ENCODE measurements at regions not wholly inside any gene's neighbourhood (a gene's known extent, or its start where the extent isn't known, plus 50 kb on each side); places are given as distances from the start of the nearest gene placed in this dataset.

DNA sequence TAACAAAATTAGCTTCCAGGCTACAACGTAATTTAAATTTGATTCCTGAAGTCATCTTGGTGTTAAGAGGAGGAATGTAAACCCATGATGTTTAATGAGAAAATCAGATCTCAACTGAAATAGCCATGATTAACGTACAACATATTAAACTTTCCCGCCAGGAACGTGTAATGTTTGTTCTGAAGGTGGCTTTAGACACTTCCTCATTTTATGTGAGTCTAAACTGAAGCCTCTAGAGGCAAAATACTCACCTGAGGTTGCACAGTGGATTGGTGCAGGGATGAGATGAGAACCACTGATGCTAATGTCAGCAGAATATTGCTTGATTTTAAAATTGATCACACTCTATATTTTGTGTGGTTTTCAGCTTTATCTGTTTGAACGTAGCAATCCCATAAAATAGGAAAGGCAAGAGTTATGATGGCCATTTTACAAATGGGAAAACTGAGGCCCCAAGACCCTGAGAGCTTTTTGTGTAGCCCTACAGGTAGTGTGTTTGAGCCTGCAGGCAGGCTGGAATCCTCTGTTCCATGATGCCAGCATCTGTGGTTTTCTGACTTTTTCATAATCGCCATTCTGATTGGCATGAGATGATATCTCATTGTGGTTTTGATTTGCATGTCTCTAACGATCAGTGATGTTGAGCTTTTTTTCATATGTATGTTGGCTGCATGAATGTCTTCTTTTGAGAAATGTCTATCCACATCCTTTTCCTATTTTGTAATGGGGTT is 243.7 kb upstream of the BMPER start:
- Mint-ChIP-seq H3K27me3 (no peaks in the 10 kb centered on the region), H3K36me3 (peaks cover 7% of the 10 kb centered on the region), H3K4me1 (peaks cover 7 to 13% (median 8%) of the 10 kb centered on the region in 3 donors), H3K9me3 (peaks cover 0 to 5% (median 0%) of the 10 kb centered on the region in 3 donors), H3K4me3 (peak overlapping the region in 2 of 4 donors; percentile 12), H3K27ac (no peak overlapping the region)

DNA sequence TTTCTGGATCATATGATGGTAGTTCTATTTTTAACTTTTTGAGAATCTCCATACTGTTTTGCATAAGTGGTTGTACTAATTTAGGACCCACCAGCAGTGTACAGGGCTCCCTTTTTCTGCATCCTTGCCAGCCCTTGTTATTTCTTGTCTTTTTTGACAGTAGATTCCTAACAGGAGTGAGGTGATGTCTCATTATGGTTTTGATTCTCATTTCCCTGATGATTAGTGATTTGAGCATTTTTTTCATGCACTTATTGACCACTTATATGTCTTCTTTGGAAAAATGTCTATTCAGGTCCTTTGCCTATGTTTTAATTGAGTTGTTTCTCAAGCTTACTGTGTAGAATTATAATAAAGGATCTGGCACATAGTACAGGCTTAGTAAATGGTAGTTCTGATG is 238.8 kb upstream of the BMPER start:
- H3K27ac Mint-ChIP-seq = no peak overlapping the region
- peaks cover 7% of the 10 kb centered on the region for H3K36me3 Mint-ChIP-seq
- H3K9me3 Mint-ChIP-seq = peaks cover 0 to 5% (median 0%) of the 10 kb centered on the region in 3 donors
- no peaks in the 10 kb centered on the region for H3K27me3 Mint-ChIP-seq
- peaks cover 14 to 19% (median 15%) of the 10 kb centered on the region in 3 donors for H3K4me1 Mint-ChIP-seq
- no peak overlapping the region for H3K4me3 Mint-ChIP-seq

DNA sequence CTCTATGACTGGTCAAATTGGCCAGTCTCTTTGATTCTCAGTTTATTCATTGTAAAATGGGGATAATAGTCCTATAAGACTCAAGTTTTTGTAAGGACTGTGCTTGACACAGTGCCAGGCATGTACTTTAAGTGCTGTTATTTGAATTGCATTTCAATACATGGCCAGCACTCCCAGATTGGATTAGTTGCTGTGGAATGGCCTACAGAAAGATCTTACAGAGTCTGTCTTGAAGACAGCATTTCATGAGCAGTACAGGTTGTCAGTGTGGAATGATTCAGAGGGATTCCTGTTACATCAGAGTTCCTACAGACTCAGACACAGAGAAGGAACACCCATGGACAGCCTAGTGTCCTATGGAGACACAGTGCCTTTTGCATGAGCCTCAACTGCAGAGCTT is 238.1 kb upstream of the BMPER start:
- peaks cover 0 to 5% (median 0%) of the 10 kb centered on the region in 3 donors for H3K9me3 Mint-ChIP-seq

DNA sequence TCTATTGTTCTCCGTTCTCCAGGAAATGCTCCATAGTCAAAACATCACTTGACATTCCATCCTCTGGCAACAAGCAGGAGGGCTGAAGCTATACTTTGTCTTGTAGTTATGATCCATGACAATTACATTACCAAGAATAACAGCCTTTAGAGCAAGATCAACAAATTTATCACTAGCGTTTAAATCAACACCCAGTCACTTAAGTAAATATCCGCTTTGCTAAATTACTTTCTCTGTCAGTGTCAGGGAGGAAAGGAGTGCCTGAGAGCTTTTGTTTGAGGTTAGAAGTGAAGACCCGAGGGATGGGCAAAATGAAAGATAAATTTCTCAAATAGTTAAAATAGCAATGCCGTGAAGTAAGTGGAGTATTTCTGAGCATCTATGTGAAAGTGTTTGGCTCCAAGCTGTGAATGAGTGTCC is 236.1 kb upstream of the BMPER start:
- peaks cover 14 to 20% (median 20%) of the 10 kb centered on the region in 3 donors for H3K4me1 Mint-ChIP-seq
- H3K4me3 Mint-ChIP-seq = no peak overlapping the region
- H3K27me3 Mint-ChIP-seq = peaks cover 3% of the 10 kb centered on the region
- H3K9me3 Mint-ChIP-seq = peaks cover 0 to 3% (median 0%) of the 10 kb centered on the region in 3 donors
- H3K27ac Mint-ChIP-seq = peak overlapping the region in 1 of 3 donors; percentile 75
- H3K36me3 Mint-ChIP-seq = peaks cover 6% of the 10 kb centered on the region

More for the DNA sequence above, 238.1 kb upstream of the BMPER start:
- peaks cover 7% of the 10 kb centered on the region for H3K36me3 Mint-ChIP-seq
- H3K27me3 Mint-ChIP-seq = no peaks in the 10 kb centered on the region
- no peak overlapping the region for H3K27ac Mint-ChIP-seq
- peaks cover 15 to 19% (median 16%) of the 10 kb centered on the region in 3 donors for H3K4me1 Mint-ChIP-seq
- no peak overlapping the region for H3K4me3 Mint-ChIP-seq

DNA sequence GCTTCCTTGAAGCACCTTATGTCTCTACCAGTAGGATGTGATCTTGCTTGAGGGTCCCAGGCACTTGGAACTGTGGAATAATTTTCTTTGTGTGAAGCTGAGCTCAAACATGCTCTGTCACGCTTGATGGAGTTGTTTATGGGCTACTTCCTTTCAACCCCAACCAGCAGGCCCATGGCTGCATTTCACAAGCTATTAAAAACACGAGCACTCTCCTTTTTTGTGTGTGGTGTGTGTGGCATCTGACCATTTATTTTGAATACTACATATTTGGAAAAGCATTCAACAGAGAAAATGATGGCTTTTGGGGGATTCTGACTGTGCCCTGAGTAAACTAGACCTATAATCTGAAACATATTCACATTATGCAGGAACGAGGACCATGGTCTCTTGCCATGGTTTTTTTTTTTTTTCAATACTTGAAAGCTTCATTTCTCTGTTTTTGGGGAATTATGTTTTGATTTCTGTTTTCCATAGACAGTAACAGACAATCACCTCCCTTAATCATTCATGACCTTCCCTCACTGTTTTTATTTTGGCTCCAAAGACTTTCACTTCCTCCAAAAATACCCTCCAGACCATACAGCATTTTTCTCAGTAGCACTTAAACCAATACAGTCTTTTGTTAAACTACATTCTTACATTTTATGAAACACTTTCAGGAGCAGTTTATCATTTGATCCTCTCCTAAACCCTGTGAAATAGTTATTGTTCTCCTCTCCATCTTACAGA is 233.6 kb upstream of the BMPER start:
- peaks cover 3% of the 10 kb centered on the region for H3K27me3 Mint-ChIP-seq
- peak overlapping the region in 1 of 3 donors; percentile 1 for H3K27ac Mint-ChIP-seq
- H3K4me1 Mint-ChIP-seq = peaks cover 14 to 20% (median 20%) of the 10 kb centered on the region in 3 donors
- no peaks in the 10 kb centered on the region for H3K9me3 Mint-ChIP-seq
- H3K36me3 Mint-ChIP-seq = peaks cover 5% of the 10 kb centered on the region
- H3K4me3 Mint-ChIP-seq = peak overlapping the region in 3 of 4 donors; percentile 5 to 72 (median 71)

DNA sequence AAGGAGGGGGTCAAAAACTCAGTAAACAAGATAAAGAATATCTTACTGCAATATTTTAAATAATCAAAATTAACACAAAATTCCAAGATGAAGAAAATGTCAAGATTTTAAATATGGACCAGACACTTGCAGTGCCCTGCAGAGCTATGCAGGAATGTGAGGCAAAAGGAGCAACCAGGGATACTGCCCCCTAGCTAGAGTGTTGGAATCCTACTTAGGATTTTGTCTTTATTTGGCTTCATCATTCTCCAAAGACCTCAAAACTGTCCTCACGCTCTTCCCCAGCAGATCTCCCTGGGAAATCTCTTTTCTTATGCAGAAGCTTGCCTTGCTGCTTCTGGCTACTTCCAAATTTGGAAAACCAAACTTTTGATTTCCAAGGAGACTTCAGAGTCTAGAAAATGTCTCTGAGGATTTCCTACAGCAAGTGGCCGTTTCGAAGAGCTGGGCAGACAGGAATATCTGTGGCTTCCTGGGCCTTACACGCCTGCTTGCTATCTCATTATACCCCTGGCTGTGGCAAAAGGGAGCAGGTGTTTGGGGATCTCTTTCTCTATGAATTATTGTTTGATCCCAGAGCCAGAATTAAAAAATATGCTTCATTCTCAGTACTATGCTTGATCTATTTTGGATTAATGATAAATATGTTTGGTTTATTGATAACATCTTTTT is 232.2 kb upstream of the BMPER start:
- Mint-ChIP-seq H3K4me3 (peak overlapping the region in 1 of 4 donors; percentile 13), H3K4me1 (peaks cover 14 to 20% (median 20%) of the 10 kb centered on the region in 3 donors), H3K9me3 (no peaks in the 10 kb centered on the region), H3K27me3 (peaks cover 3% of the 10 kb centered on the region), H3K36me3 (peaks cover 5% of the 10 kb centered on the region), H3K27ac (peak overlapping the region in 1 of 3 donors; percentile 51)

DNA sequence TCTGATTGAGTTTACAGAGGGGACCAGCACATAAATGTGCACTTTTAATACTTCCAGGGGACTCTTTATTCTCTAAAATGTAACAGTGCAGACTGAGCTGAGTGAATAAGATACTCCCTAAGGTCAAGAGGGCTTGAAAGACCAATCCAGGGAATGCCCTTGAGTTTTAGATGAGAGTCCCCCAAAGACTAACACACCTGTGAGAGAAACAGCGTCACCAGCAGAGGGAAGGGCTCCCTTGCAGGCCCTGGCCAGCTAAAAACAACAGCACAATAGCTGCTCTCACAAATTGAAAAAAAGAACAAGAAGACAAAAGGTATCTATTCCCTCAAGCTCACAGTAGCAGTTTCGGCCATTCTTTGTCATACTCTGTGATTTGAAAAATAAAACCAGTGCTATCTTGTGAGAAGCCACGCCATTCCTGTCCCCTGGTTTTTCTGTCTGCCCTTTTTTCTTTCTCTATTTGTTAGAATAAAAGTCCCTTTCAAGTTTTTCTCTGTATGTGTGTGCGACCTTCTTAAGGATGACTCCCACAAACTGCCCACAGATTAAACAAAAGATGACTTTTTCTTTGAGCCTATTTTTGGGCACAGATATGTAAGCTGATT is 230.4 kb upstream of the BMPER start:
- peaks cover 2 to 5% (median 2%) of the 10 kb centered on the region in 3 donors for H3K9me3 Mint-ChIP-seq
- peaks cover 10% of the 10 kb centered on the region for H3K36me3 Mint-ChIP-seq
- peaks cover 3% of the 10 kb centered on the region for H3K27me3 Mint-ChIP-seq
- no peak overlapping the region for H3K4me3 Mint-ChIP-seq
- no peak overlapping the region for H3K27ac Mint-ChIP-seq
- peaks cover 14 to 20% (median 20%) of the 10 kb centered on the region in 3 donors for H3K4me1 Mint-ChIP-seq

DNA sequence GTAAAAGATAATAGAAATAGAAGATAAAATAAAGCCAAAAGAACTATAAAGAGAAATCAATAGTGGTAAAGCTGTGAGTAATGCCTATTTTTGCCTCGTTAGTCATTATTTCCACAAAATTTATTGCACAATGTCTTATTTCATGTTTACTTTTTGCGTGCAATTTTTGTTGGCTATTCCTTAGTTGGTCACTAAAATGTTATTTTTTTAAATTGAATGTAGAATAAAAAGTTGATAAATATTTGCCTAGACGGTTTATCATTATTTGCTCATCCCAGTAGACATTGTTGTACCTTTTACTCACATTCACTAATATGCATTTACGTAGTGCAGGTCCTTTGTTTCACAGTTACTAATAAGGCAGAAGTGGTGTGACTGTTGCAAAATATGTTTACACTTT is 227.8 kb upstream of the BMPER start:
- peaks cover 3% of the 10 kb centered on the region for H3K27me3 Mint-ChIP-seq
- peaks cover 0 to 3% (median 2%) of the 10 kb centered on the region in 3 donors for H3K4me1 Mint-ChIP-seq
- H3K36me3 Mint-ChIP-seq = peaks cover 14% of the 10 kb centered on the region
- H3K9me3 Mint-ChIP-seq = peaks cover 2 to 5% (median 2%) of the 10 kb centered on the region in 3 donors
- no peak overlapping the region for H3K27ac Mint-ChIP-seq
- H3K4me3 Mint-ChIP-seq = no peak overlapping the region

DNA sequence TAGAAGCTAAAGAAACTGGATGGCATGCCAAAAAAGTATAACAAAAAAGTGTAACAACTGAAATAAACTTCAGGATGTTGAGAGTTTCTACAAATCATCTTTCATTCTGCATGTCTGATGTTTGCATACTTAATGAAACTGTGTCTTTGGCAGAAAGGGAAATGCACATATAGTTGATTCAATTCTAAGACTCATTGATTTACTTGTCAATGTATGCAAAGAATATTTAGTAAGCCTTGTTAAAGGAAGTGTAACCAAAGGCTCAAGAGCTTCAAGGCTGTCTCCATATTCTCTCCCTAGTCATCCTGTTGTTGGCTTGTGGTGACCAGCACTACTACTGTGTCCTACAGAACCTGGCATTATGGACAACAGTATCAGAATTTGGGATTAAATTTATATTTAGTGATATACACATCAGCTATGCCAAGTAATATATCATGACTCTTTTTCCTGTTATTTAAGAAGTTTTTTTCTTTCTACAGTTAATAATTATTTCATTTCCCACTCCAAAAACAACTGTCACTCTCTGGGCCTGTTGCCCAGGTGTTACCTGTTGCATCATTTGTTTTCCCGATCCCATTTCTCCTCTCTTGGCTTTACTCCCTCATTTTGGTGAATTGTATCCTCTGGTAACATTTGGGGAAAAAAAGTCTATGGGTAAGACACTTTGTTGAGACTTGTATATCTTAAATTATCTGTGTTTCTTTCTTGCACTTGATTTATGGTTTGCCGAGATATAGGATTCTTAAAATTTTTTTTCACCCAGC is 226.6 kb upstream of the BMPER start:
- Mint-ChIP-seq H3K36me3 (peaks cover 12% of the 10 kb centered on the region), H3K27ac (no peak overlapping the region), H3K4me1 (no peaks in the 10 kb centered on the region), H3K9me3 (peaks cover 2 to 5% (median 2%) of the 10 kb centered on the region in 3 donors), H3K4me3 (no peak overlapping the region), H3K27me3 (peaks cover under 1% of the 10 kb centered on the region)

DNA sequence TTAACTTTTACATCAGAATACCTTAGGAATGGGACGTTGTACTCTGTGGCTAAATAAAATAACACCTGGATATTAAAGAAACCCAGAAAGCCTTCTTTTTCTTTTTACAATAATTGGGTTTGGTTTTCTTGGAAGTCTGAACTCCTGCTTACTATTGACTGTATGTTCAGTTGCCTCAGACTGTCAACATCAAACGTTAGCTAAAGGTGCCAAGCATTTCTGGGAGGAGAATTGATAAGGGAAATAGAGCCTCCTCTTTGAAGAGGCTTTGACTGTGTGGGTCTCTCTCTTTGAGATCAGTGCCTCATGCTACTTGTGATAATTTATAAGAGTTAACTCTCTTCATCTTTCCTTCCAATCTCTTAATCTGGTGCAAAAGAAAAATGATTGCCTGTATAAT is 224.7 kb upstream of the BMPER start:
- Mint-ChIP-seq H3K9me3 (peaks cover 2 to 5% (median 2%) of the 10 kb centered on the region in 3 donors), H3K36me3 (peaks cover 12% of the 10 kb centered on the region), H3K4me1 (no peaks in the 10 kb centered on the region), H3K4me3 (no peak overlapping the region), H3K27ac (no peak overlapping the region), H3K27me3 (no peaks in the 10 kb centered on the region)

DNA sequence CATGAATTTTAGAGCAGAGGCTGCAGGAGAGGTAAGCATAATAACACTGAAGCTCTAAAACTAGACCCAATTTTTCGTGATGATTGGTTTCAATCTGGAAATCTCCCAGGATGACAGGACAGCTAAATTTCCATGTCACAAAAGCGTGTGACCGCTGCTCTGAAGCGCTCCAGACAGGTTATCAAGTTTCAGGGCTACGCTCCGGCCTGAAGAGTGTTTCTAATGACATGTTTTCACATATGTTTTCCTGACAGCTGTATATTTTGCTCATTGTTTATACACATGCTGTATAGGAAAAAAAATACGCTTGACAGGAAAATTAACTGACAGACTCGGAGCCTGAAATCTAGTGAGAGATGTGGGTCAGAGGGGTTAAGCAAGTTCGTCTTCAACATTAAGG is 219.8 kb upstream of the BMPER start:
- no peak overlapping the region for H3K4me3 Mint-ChIP-seq
- no peaks in the 10 kb centered on the region for H3K27me3 Mint-ChIP-seq
- H3K4me1 Mint-ChIP-seq = no peaks in the 10 kb centered on the region
- H3K36me3 Mint-ChIP-seq = peaks cover 6% of the 10 kb centered on the region
- peaks cover 0 to 7% (median 6%) of the 10 kb centered on the region in 3 donors for H3K9me3 Mint-ChIP-seq
- H3K27ac Mint-ChIP-seq = no peak overlapping the region

DNA sequence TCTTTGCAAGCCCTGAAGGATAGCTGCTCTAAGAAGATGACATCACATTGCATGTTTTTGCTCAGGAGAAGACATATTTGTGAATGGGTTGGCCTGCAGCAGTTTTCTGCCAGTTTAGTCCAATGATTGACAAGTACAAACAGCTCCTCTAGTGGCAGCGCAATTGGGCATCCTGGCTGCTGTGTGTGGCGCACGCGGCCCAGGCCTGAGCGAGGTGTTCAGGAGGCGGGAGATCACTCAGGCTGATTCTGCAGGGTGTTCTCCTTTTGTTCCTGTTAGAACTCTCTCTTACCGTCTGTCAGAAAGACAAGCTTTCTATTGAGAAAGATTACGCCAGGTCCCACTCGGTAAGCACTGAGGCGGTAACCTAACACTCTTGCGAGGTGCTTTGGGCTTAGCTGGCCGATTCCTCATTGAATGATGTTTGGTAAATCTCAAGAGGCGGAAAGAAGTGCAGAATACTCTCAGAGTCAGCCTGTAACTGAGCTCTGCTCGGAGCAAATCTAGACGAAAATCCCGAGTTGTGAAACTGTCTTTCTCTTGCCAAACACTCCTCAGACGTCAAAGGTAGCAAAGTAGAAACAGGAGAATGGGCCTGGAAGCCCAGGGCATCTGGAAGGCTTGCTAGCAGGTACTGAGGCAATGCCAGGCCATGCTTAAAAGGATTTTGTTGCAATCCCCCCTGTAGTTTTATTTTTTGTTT is 219.2 kb upstream of the BMPER start:
- no peak overlapping the region for H3K27ac Mint-ChIP-seq
- H3K4me3 Mint-ChIP-seq = no peak overlapping the region
- H3K9me3 Mint-ChIP-seq = peaks cover 3 to 12% (median 6%) of the 10 kb centered on the region in 3 donors
- no peaks in the 10 kb centered on the region for H3K27me3 Mint-ChIP-seq
- peaks cover 9% of the 10 kb centered on the region for H3K36me3 Mint-ChIP-seq
- no peaks in the 10 kb centered on the region for H3K4me1 Mint-ChIP-seq

DNA sequence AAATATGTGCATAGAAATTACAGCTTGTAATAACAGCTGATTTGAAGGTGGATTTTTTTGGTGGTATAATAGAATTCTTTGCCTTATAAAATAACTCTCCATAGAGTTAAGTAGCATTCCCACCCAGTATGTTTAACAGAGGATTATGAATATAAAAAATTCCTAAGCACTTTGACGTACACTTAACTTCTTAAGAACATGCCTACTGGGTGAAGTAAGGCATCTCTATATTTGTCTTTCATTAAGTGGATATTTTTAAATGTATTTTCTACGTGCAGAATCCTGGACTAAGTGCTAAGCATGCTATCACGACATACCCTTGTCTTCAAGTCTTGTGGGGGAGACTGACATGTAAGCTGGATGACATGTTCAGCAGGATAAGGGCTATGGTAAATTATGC is 217.7 kb upstream of the BMPER start:
- no peak overlapping the region for H3K27ac Mint-ChIP-seq
- H3K4me3 Mint-ChIP-seq = no peak overlapping the region
- H3K9me3 Mint-ChIP-seq = peaks cover 3 to 12% (median 8%) of the 10 kb centered on the region in 3 donors
- no peaks in the 10 kb centered on the region for H3K4me1 Mint-ChIP-seq
- H3K36me3 Mint-ChIP-seq = peaks cover 5% of the 10 kb centered on the region
- no peaks in the 10 kb centered on the region for H3K27me3 Mint-ChIP-seq

DNA sequence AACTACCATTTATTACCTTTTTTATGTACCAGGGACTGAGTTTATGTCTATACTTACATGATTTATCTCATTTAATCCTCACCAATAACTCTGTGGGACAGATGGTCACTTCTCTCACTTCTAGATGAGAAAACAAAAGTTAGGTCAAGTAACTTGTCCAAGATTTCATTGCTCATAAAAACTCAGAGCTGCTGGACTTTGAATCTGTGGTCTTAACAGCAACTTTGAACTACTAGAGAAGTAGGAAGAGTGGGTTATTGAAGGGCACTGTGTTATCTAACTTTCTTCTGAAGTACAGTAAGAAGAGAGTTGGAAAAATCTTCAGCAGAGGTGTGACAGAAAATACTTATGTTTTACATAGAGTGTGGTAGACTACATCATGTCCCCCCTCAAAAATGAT is 214.2 kb upstream of the BMPER start:
- H3K4me1 Mint-ChIP-seq = no peaks in the 10 kb centered on the region
- H3K36me3 Mint-ChIP-seq = peaks cover 5% of the 10 kb centered on the region
- no peak overlapping the region for H3K27ac Mint-ChIP-seq
- no peak overlapping the region for H3K4me3 Mint-ChIP-seq
- H3K27me3 Mint-ChIP-seq = no peaks in the 10 kb centered on the region
- peaks cover 3 to 12% (median 8%) of the 10 kb centered on the region in 3 donors for H3K9me3 Mint-ChIP-seq

All from IgD-negative memory B cell (primary cell).